K562 (cell line): ENCODE measurements at regions not wholly inside any gene's neighbourhood (a gene's known extent, or its start where the extent isn't known, plus 50 kb on each side); places are given as distances from the start of the nearest gene placed in this dataset.

ENCODE experiments used
- ATAC-seq: fragments of 200-7000 bp; cut with Tn5 transposase; 3 replicates; pipeline ENCODE4 v1.9.1; 2020; ENCODE audit warnings: moderate library complexity
- BruUV-seq: library from RNA; stranded (reverse); fragments of 400-500 nt; replicated peaks from 2 replicates; lab custom pipeline; 2021; lab: Mats Ljungman, UMichigan
- CTCF ChIA-PET: fragments of 300-600 bp; formaldehyde crosslinking; extraction: SDS; loops from one replicate; lab custom pipeline; 2021; ENCODE audit warnings: low intra/inter-chr PET ratio; lab: Yijun Ruan, JAX
- POLR2A ChIA-PET: fragments of 300-600, 350-650 bp; sonication (Branson Sonifier 250); formaldehyde crosslinking; extraction: SDS; loops from one replicate; lab custom pipeline; 2021; ENCODE audit warnings: antibody characterized with exemption, inconsistent platforms; lab: Yijun Ruan, JAX
- DNase-seq, 4 experiments: peaks; one replicate each; pipeline versions ENCODE4 v3.0.0 to v3.0.0-alpha.2; 2011 to 2018; ENCODE audit warnings: low spot score in 3 of 4, mixed read lengths in 3 of 4; ENCODE audit errors: extremely low read depth in 1 of 4
- FAIRE-seq: peaks from 2 replicates; lab custom pipeline; 2011; peaks lifted over from hg19 to GRCh38; lab: Jason Lieb, UNC
- H2AFZ ChIP-seq: 2 replicates; pipeline ENCODE4 v1.6.0; 2011; ENCODE audit warnings: low read depth, low read length, control low read depth, inconsistent platforms
- H3K27ac ChIP-seq: fragments of 200-600 bp; 3 replicates; pipeline ENCODE4 v1.8.0; 2011; ENCODE audit warnings: low read depth, mild to moderate bottlenecking, control low read depth, inconsistent platforms, low read length, moderate library complexity, mixed read lengths; ENCODE audit errors: extremely low read depth
- H3K27me3 ChIP-seq, 2 experiments: fragments of 300-600 bp in 1 of 2; 2 replicates in 1 of 2; 3 replicates in 1 of 2; pipeline versions ENCODE4 v1.6.0 to v1.8.0; 2011; ENCODE audit warnings: inconsistent platforms in 2 of 2, low read length in 2 of 2, mild to moderate bottlenecking in 1 of 2, mixed read lengths in 1 of 2, moderate library complexity in 1 of 2; ENCODE audit not compliant: control insufficient read depth in 2 of 2, insufficient read depth in 2 of 2
- H3K36me3 ChIP-seq: fragments of 300-600 bp; 3 replicates; pipeline ENCODE4 v1.8.0; 2011; ENCODE audit warnings: mild to moderate bottlenecking, low read length, inconsistent platforms; ENCODE audit not compliant: control insufficient read depth, insufficient read depth
- H3K4me1 ChIP-seq, 2 experiments: fragments of 200-600 bp in 1 of 2; replicated peaks in 1 of 2; 2 replicates in 1 of 2; 3 replicates in 1 of 2; pipeline versions ENCODE4 v1.5.1 to v1.8.0; 2011; ENCODE audit warnings: inconsistent platforms in 2 of 2, low read length in 2 of 2, mild to moderate bottlenecking in 1 of 2, mixed read lengths in 1 of 2, moderate library complexity in 1 of 2; ENCODE audit not compliant: control insufficient read depth in 2 of 2, insufficient read depth in 2 of 2
- H3K4me2 ChIP-seq: 2 replicates; pipeline ENCODE4 v1.6.1; 2011; ENCODE audit warnings: low read length, control low read depth, inconsistent platforms, mixed read lengths; ENCODE audit not compliant: insufficient read depth
- H3K4me3 ChIP-seq: fragments of 200-600 bp; sonication (generic), shearing (Covaris generic); 2 replicates; pipeline ENCODE4 v1.5.1; 2016; ENCODE audit warnings: control low read depth, inconsistent platforms
- H3K79me2 ChIP-seq: fragments of 200-600 bp; 3 replicates; pipeline ENCODE4 v1.8.0; 2011; ENCODE audit warnings: low read length, inconsistent platforms; ENCODE audit not compliant: control insufficient read depth, insufficient read depth
- H3K9ac ChIP-seq, 2 experiments: 2 replicates each; pipeline versions ENCODE4 v1.6.0 to v1.6.1; 2011; ENCODE audit warnings: low read depth in 2 of 2, low read length in 2 of 2, control low read depth in 1 of 2, inconsistent platforms in 1 of 2, mild to moderate bottlenecking in 1 of 2, mixed read lengths in 1 of 2; ENCODE audit not compliant: insufficient read depth in 1 of 2
- H3K9me1 ChIP-seq: one replicate; pipeline ENCODE4 v1.6.0; 2011; ENCODE audit warnings: inconsistent platforms, mild to moderate bottlenecking, low read length, moderate library complexity; ENCODE audit not compliant: control insufficient read depth, insufficient read depth
- H3K9me3 ChIP-seq: replicated peaks from 2 replicates; pipeline ENCODE4 v1.5.1; 2011; ENCODE audit warnings: low read depth, low read length, inconsistent platforms; ENCODE audit not compliant: control insufficient read depth, insufficient read depth
- H4K20me1 ChIP-seq: replicated peaks from 2 replicates; pipeline ENCODE4 v1.6.1; 2011; ENCODE audit warnings: low read length, inconsistent platforms, mixed read lengths; ENCODE audit not compliant: control insufficient read depth, insufficient read depth
- CBFA2T3 ChIP-seq: fragments of 450-650 bp; IDR thresholded peaks from 2 replicates; pipeline ENCODE4 v1.6.1; 2017
- CBX3 ChIP-seq, 2 experiments: IDR thresholded peaks; 1 replicate in 1 of 2; 2 replicates in 1 of 2; pipeline ENCODE4 v1.6.1; 2012; ENCODE audit warnings: inconsistent platforms in 2 of 2, low read length in 2 of 2, borderline replicate concordance in 1 of 2, control low read depth in 1 of 2
- CEBPG ChIP-seq, 3 experiments: fragments of 200-800 bp in 1 of 3; sonication (Bioruptor generic) in 1 of 3; sonication (generic) in 1 of 3; formaldehyde crosslinking in 1 of 3; IDR thresholded peaks in 2 of 3; conservative IDR thresholded peaks in 1 of 3; 2 replicates each; pipeline versions ENCODE4 v1.6.1 to v1.8.0; 2016 to 2022; ENCODE audit warnings: missing compliant biosample characterization in 2 of 3, missing genetic modification characterization in 2 of 3, mild to moderate bottlenecking in 1 of 3, missing genetic modification reagents in 1 of 3
- CREM ChIP-seq: IDR thresholded peaks from 2 replicates; pipeline ENCODE4 v1.6.1; 2014; ENCODE audit warnings: antibody characterized with exemption, low read depth
- FOS ChIP-seq: IDR thresholded peaks from 3 replicates; pipeline ENCODE4 v1.6.1; 2011; ENCODE audit not compliant: insufficient read length; ENCODE audit errors: extremely low read depth
- MEF2D ChIP-seq: conservative IDR thresholded peaks from 2 replicates; pipeline ENCODE4 v1.6.1; 2016; ENCODE audit warnings: low read depth, missing genetic modification characterization, missing compliant biosample characterization
- NCOR1 ChIP-seq: fragments of 450-650 bp; IDR thresholded peaks from 2 replicates; pipeline ENCODE4 v1.6.1; 2016; ENCODE audit warnings: mild to moderate bottlenecking, moderate library complexity
- RAD21 ChIP-seq, 2 experiments: fragments of 250-450 bp in 1 of 2; fragments of 450-650 bp in 1 of 2; sonication (Bioruptor Pico) in 1 of 2; formaldehyde crosslinking in 1 of 2; IDR thresholded peaks in 1 of 2; conservative IDR thresholded peaks in 1 of 2; 2 replicates each; pipeline versions ENCODE4 v1.4.0 to v1.8.0; 2020 to 2022; ENCODE audit warnings: mild to moderate bottlenecking in 2 of 2, moderate library complexity in 1 of 2
- TAF9B ChIP-seq: fragments of 450-650 bp; IDR thresholded peaks from 2 replicates; pipeline ENCODE4 v1.6.1; 2018; ENCODE audit warnings: mild to moderate bottlenecking; ENCODE audit not compliant: partially characterized antibody
- ZFP30 ChIP-seq: fragments of 250-450 bp; sonication (Bioruptor Pico); IDR thresholded peaks from 2 replicates; pipeline ENCODE4 v1.8.0; 2022; ENCODE audit warnings: moderate library complexity, mild to moderate bottlenecking, inconsistent platforms, borderline replicate concordance
- ZMIZ1 ChIP-seq, 2 experiments: fragments of 150-350 bp in 1 of 2; IDR thresholded peaks; 2 replicates each; pipeline ENCODE4 v1.6.1; 2012 to 2016; ENCODE audit warnings: low read depth in 2 of 2, low read length in 2 of 2, mild to moderate bottlenecking in 1 of 2, moderate library complexity in 1 of 2
- ZNF436 ChIP-seq: fragments of 250-450, 450-650 bp; sonication (Bioruptor Pico); formaldehyde crosslinking; IDR thresholded peaks from 2 replicates; pipeline ENCODE4 v1.7.0; 2020; ENCODE audit warnings: mild to moderate bottlenecking
- in situ Hi-C: fragments of 300-500 bp; cut with MboI; formaldehyde crosslinking; loops from 4 replicates; pipeline ENCODE4 v1.15.0; 2018; ENCODE audit warnings: inconsistent platforms, mixed read lengths
- intact Hi-C: fragments of 100-400 bp; cut with micrococcal nuclease; formaldehyde crosslinking; loops from 2 replicates; pipeline ENCODE4 v1.14.2; 2022

DNA sequence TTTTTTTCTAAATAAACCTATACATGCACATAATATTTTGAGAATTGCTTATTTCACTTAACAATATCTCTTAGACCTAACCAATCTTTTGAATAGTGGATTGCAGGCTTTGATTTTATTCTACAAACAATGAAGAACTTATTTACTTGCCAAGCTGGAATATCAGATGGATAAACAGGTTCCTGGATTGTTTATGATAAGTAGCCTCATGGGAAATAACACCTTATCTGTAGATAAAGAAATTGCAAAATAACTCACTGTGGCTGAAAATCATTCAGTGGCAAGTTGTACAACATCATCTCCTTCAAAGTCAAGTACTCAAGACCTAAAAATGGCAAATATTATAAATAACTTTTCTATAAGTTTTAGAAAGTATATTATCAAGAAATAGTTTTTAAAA lies 335.4 kb upstream of the ATP2B1 start:
- POLR2A ChIA-PET, result no interaction called here
- CTCF ChIA-PET, result no interaction called here
- Histone ChIP-seq H3K36me3 (no peaks in the 10 kb centered on the region), H3K79me2 (no peaks in the 10 kb centered on the region), H3K9ac (no peak overlapping the region), H2AFZ (no peak overlapping the region), H3K9me1 (no peaks in the 10 kb centered on the region), H3K9me3 (no peaks in the 10 kb centered on the region), H3K27ac (no peak overlapping the region), H3K27me3 (no peaks in the 10 kb centered on the region), H4K20me1 (no peaks in the 10 kb centered on the region), H3K4me2 (no peak overlapping the region), H3K4me1 (no peaks in the 10 kb centered on the region; a peak in 1 of 5 replicates), H3K4me3 (no peak overlapping the region)
- ATAC-seq (no peak), FAIRE-seq (no peak), DNase-seq (no peak)
- intact Hi-C loops (no loop called here), in situ Hi-C loops (no loop called here)
- no peak for TF ChIP-seq ZFP30
- no peak for TF ChIP-seq CBFA2T3
- TF ChIP-seq ZNF436 (CRISPR knock-in tag), result no peak
- no peak for TF ChIP-seq CREM
- no peak for TF ChIP-seq TAF9B
- no peak for TF ChIP-seq CEBPG (CRISPR knock-in tag; IDR thresholded peaks at IDR 0.05)
- no peak for TF ChIP-seq CEBPG (tag; conservative IDR thresholded peaks at IDR 0.05 in 1 of 2, IDR thresholded peaks at IDR 0.05 in 1 of 2)
- TF ChIP-seq ZMIZ1 (IDR thresholded peaks at IDR 0.05; ENCODE audit: low read depth in 2 of 2, low read length in 2 of 2), result no peak
- TF ChIP-seq RAD21 (CRISPR knock-in tag; conservative IDR thresholded peaks at IDR 0.05 in 1 of 2, IDR thresholded peaks at IDR 0.05 in 1 of 2), result no peak
- no peak for TF ChIP-seq NCOR1
- no peak for TF ChIP-seq CBX3 (IDR thresholded peaks at IDR 0.05; ENCODE audit: borderline replicate concordance in 1 of 2, low read length in 2 of 2)
- TF ChIP-seq MEF2D, result no peak
- TF ChIP-seq FOS, result no peak
- BruUV-seq, result no TSS peak
